Activated CD4-positive, alpha-beta T cell treated with anti-CD3 and anti-CD28 coated beads, Interleukin-2, Interleukin-6, amounts not matched to agents 100 ng/mL and 50 ng/mL, durations not matched to agents 16 hours and 8 hours (primary cell): ENCODE measurements at regions not wholly inside any gene's neighbourhood (a gene's known extent, or its start where the extent isn't known, plus 50 kb on each side); places are given as distances from the start of the nearest gene placed in this dataset.

Experiments used
- DNase-seq: peaks from one replicate; pipeline ENCODE4 v3.0.0-alpha.2; 2020

- no peak for DNase-seq
Observed at GRCh38 chr1:219521325-219521724, 91.6 kb downstream of the ZC3H11B start.

DNA sequence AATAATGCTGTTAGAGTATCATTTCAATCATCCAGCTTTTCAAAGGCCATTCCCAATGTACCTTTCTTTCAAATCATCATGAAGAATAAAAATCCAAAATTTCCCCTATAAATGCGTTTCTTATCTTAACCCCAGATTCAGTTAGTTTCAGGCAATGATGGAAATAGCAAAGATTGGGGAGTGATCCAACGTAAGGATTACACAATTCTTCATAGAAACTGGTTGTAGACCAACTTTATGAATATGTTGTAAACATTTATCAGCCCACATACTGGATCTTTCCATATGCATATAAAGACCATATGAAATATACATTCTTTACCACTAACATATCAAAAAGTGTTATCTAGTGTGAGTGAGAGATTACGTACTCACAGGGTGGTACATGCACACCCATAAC, 92.7 kb downstream of the ZC3H11B start:
- DNase-seq: no peak

- DNase-seq: no peak
Observed at GRCh38 chr1:219518907-219519248, 94.0 kb downstream of the ZC3H11B start.

- DNase-seq: peak; percentile 35
Observed at GRCh38 chr1:219518168-219518906, 94.6 kb downstream of the ZC3H11B start.

DNA sequence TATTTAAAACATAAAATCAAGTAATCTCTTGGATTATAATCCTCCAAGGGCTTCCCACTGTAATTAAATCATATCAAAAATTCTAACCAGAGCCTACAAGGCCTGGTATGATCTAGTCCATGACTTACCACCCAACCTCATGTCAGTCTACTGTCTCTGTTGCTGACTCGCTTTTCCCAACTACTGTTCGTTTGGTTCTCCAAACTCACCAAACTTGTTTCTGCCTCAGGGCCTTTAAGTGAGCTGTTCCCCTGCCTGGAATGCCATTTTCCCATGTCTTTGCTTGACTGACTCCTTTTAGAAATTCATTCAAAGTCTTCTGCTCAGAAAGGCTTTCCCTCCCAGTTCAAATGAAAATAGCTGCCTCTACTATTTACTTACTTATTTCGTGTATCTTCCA, 95.9 kb downstream of the ZC3H11B start:
- DNase-seq: no peak

DNA sequence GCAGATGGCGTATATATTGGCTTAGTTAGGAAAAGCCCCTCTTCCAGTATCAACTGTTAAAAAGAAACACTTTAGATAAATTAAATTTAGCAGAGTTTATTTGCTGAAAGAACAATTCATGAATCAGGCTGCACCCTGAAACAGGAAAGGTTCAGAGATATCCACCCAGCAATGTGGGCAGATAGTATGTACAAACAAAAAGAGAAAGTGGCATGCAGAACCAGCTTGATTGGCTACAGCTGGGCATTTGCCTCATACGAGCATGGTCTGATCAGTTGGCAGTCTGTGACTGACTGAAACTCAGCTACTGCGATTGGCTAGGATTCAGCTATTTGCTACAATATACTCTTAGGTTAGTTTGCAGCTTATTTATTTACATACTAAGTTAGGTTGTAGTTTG, 98.2 kb downstream of the ZC3H11B start:
- DNase-seq: no peak

- DNase-seq: peak; percentile 3
Observed at GRCh38 chr1:219507437-219507836, 105.5 kb downstream of the ZC3H11B start.

- no peak for DNase-seq
Observed at GRCh38 chr1:219506936-219507335, 106.0 kb downstream of the ZC3H11B start.

DNA sequence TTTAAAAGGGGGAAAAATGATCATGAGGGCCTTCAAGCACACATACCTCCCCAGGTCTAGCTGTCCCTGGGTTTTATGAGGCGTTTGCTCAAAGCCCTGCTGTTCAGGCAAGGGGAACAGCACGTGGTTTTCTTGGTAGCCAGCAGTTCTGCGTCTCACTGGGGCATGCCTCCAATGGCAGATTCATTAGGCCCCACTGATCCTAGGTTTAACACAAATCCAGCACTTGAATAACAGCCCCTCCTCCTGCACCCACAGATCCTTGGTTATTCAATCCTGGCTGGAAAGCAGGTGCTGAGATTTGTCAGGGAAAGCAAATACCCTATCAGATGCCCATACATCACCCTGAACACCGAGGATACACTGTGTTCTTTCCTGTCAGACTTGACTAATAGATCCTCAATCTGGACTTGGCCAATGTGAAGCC, 106.4 kb downstream of the ZC3H11B start:
- DNase-seq: no peak

GRCh38 chr1:219505886-219506285, 107.0 kb downstream of the ZC3H11B start:
- no peak for DNase-seq

DNA sequence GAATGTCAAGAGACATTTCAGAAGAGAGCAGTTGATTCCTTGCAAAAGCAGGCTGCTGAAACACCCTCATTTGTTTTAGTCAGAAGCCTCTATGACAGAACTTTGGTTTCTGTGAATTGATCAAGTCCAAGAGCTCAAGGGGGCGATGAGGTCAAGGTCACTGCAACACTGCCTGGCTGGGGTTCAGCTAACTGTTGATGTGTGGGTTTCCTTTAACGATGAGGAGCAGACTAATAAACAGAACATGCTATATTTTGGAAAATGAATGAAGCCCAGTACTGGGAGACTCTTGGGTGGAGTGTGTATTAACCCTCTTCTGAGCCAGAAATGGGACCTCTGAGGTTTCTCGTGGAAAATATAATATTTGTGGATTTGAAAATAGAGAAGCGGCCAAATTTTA, 109.3 kb downstream of the ZC3H11B start:
- no peak for DNase-seq

DNA sequence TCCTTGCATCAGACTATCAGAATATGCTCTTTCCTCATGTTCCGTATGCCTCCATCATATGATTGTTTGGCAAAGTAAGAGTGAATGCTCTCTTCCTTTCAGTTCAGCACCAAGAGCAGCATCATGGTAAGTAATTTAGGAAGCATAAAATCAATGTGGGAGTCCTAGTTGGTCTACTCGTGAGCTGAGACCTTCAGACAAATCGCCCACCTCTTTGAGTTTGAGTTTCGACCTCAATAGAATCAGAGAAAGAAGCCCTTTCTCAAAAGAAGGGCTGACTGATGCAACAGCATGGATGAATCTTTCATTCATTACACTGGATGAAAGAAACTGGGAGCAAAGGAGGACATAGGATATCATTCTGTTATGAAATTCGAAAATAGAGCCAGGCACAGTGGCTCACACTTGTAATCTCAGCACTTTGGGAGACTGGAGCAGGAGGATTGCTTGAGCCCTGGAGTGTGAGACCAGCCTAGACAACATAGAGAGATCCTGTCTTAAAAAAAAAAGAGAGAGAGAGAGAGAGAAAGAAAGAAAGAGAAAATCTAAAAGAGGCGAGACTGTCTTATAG, 112.5 kb downstream of the ZC3H11B start:
- DNase-seq: no peak

DNA sequence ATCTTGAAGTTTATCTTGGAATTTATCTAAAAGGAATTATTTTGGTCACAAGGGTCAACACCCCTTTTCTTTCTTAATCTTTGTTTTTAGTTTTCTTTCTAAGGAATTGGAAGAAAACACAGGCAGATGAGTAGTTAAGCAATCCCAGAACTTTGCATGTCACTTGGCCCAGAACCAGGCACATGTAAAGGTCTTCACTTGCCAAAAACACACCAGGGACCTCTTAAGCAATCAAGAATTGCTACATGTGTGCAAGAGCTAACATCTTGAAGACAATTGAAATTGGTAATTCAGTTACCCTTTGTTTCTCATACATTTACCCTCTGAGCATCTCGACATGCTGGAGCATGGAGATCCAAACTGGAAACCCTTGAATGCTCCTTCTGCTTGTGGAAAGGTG, 114.2 kb downstream of the ZC3H11B start:
- no peak for DNase-seq

DNA sequence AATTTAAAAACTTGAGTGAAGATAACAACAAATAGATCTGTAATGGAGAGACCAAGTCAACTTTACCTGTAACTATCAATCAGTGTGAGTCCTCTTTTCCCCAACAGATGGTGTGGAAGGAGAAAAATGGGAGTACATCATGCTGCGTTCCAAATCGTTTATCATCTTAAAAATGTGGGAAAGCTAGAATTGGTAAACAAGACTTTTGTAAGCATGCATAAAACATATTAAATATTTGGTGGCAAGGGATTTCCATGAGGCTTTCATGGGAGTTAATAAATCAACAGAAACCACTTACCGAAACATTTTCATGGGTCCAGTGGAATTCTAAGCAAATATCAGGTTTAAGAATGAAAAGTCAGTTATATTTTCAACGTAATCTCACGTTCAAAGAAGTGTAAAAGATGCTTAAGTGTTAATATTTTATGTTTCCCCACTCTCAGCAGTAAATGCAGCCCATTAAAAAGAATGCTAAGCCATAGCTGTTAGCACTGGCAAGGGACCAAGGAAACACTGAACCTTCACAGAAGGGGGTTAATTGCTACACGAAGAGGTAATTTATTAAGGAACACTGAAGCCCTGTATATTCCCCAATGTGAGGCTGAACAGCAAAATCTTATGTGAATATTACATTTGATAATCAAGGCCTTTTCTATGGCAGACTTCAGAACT, 117.0 kb downstream of the ZC3H11B start:
- no peak for DNase-seq

DNA sequence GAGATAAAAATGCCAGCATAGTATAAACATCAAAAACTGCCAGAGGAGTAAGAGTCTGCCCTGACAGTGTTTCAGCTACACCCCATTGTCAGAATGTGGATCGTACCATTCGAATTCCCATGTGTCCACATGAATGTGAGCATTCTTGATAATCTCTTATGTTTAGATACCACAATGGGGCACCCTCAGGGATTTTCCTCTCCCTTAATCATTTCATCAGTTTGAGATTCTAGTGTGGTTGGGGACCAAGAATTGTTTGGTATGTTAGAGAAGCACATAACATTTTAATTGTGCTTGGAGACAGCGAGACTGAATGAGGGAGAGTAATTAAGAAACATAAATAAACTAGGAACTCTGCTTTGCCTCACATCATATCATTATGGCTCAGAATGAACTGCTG, 120.2 kb downstream of the ZC3H11B start:
- no peak for DNase-seq

GRCh38 chr1:219490566-219490965, 122.3 kb downstream of the ZC3H11B start:
- DNase-seq: no peak

GRCh38 chr1:219489636-219490035, 123.3 kb downstream of the ZC3H11B start:
- no peak for DNase-seq

DNA sequence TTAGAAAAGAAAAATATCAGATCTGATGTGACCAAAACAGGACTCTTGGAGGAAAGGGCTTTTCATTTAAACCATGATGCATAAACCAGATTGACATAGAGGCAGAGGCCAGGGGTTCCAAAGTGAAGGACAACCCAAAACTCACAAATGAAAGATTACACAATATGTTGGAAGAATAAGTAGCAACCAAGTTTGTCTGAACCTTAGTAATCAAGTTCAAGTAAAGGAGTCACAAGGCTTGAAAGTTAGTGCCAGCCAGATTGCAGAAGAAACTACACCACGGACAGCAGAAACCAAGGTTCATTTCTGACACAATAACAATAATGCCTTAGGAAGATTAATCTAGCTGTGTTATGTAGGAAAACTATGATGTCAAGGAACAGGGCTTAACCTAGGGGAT, 124.6 kb downstream of the ZC3H11B start:
- DNase-seq: no peak

DNA sequence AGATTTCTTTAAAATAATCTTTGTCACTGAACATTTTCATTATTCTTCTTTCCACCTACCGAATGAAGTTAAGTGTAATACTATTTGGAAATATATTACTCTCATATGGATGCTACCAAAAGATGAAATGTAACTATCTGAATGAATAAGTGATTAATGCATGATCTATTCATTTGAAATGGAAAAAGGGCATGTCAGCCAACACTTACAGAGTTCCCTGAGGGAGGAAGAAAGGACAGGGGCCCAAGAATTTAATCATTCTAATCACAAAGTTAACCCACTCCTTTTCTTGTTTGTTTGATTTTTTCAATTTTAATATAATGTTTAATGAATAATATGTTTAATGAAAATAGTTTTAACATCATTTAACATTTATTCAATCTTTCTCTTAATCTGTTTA, 129.4 kb downstream of the ZC3H11B start:
- DNase-seq: no peak

- no peak for DNase-seq
Observed at GRCh38 chr1:219480011-219480410, 132.9 kb downstream of the ZC3H11B start.

GRCh38 chr1:219478811-219479210, 134.1 kb downstream of the ZC3H11B start:
- no peak for DNase-seq

- DNase-seq: no peak
Observed at GRCh38 chr1:219477861-219478260, 135.0 kb downstream of the ZC3H11B start.

GRCh38 chr1:219476716-219477115, 136.2 kb downstream of the ZC3H11B start:
- no peak for DNase-seq

DNA sequence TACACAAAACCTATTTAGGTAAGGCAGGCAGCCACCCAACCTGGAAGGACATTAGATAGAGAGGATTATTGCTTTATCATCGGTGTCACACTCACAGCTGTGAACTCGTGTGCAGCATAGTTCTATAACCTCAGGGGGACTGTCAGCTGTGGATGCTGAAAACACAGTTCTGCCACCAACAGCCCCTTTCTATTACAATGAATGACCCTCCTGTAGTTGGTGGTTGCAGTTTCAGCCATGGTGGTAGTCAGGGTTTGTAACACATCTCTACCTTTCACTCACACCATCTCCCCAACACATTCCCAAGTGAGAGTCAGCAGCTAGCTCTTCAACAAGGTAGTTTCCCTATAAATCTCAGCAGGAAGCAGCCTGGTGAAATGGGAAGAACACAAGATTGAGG, 136.8 kb downstream of the ZC3H11B start:
- DNase-seq: no peak

DNA sequence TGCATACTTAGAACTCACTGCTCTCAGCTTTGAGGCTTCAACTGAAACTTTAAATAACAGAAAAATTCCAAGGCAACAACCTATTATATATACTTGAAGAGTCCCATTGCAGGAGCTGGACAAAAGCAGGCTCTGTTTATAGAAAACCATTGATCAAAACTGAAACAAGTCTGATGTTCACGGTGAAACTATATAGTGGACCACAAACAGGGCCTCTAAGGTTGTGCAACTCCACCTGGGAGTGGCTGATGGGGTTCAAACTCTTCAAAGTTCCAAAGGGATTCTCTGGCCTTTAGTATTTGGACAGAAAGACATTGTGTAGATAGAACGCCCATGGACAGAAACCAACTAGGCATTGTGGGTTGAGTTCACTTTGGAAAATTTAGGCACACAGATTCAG, 140.3 kb downstream of the ZC3H11B start:
- no peak for DNase-seq
